NCI-H2081 (cell line): ENCODE measurements at regions not wholly inside any gene's neighbourhood (a gene's known extent, or its start where the extent isn't known, plus 50 kb on each side); places are given as distances from the start of the nearest gene placed in this dataset.
"Not testable (repeated sequence)": the region's sequence is repeated elsewhere in the genome, so short reads cannot be mapped to it uniquely, and the experiment has no call there.

Experiments
- DNase-seq, 2 experiments: peaks; one replicate each; lab custom pipeline; 2025; lab: John Stamatoyannopoulos, UW

DNA sequence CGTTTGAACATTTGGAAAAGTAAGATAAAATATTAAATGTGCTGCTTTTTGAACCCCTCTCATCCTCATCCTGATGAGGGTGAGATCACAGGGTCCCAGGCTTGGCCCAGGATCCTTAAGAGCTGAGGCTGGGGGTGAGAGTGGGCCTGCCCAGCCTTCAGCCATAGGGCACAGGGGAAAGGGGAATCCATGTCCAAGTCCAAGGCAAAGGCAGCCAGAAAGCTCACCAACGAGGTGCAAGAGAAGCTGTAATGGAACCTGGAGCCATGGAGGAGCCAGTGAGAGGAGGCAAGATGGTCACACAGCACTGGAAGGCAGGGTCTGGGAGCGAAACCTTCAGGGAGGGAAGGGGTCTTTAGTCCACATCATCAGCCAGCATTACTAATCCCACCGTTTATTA, 191.9 kb downstream of the RRAGC start:
- no peak for DNase-seq

DNA sequence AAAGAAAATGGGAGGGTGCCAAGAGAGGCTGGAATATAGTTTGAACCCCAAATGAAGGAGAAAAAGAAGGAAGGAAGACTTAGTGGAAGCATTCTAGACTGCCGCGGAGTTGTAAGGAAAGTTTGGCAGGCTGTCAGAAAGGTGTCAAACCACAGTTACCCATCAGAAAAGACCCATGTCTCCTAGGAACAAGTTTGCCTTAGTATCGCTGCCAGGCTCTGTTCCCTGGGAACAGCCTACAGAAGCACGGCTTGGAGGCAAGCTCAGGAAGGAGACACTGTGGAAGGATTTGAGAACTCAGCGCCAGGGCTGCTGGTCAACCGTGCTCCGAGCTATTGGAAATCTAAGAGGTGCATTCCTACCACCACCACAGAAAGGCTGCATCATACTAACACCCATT, 197.4 kb downstream of the RRAGC start:
- no peak for DNase-seq

GRCh38 chr1:38658883-38659282, 200.7 kb downstream of the RRAGC start:
- no peak for DNase-seq

- no peak for DNase-seq
Measured at GRCh38 chr1:38657873-38658272, 201.7 kb downstream of the RRAGC start.

DNA sequence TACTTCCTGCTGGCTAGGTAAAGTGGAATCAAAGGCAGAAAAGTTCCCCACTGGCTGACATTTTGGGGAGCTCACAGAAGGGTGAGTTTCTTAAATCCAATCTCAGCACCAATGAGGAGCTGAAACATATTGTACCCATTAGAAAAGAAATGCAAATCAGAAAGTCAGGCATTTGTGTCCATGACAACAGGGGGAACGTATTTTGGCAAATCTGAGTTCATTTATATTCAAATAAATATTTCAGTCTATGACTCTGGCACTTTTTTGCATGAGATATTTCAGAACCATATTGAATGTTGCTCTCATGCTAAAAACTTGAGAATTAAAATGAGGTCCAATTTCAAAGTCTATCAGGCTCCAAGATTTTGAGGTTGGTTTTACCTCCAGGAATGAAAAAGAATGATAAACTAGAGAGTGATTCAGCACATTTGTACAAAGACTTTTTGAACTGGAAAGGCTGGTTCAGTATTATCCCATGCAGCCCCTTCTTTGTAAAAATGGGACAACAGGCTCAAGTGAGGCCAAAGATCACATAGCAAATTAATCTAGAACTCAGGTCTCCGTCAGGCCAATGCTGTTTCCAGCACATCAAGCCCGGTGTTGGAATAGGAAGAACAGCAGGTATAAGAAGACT, 202.2 kb downstream of the RRAGC start:
- DNase-seq: no peak

GRCh38 chr1:38656726-38657125, 202.8 kb downstream of the RRAGC start:
- no peak for DNase-seq

DNA sequence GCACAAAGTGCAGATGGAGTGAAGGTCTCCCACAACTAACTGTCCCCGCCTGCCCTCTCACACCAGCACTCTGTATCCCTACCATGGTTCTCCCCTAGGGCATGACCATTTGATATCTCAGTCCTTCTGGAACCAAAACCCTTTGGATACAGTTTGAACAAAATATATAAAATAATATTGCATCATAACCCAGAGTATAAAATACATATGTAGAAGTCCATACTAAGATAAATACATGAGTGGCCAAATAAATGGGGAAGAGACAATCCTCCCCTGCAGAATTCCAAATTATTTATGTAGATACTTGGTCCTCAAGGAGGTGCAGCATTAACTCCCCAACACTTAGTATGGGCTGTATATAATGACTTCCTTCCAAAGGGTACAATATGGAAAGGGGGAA, 207.4 kb downstream of the RRAGC start:
- DNase-seq: no peak

DNA sequence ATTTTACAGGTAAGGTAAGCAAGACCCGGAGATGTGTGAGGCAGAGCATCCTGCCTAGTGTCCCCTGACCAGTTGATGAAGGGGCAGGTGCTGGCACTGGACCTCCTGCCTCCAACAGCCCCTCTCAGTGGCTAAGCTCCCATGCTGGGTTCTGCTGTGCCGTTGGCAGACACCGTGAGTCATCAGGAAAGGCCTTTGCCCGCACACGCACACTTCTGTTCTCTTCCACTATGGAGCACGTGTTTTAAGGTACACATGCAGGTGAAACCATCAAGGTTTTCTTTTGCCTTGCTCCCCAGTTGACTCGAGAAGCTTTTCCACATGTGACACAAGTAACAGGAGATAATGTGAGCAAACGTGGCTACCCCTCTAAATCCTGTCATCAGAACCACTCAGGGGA, 207.9 kb downstream of the RRAGC start:
- no peak for DNase-seq

GRCh38 chr1:38648417-38648816, 211.2 kb downstream of the RRAGC start:
- no peak for DNase-seq

GRCh38 chr1:38647341-38647740, 212.2 kb downstream of the RRAGC start:
- not testable (repeated sequence) for DNase-seq

DNA sequence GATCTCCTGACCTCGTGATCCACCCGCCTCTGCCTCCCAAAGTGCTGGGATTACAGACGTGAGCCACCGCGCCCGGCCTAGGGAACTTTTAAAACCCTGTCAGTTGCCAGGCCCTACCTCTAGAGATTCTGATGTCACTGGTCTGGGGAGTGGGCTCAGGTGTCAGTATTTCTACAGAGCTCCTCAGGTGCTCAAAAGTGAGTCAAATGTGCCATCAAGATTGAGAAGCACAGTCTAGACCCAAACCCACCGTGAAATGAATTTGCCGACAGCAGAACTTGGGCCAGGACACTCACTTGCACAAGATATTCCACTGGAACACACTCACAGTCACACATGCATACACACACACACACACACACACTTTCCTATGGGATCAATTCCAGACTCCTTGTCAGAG, 215.5 kb downstream of the RRAGC start:
- DNase-seq: no peak

GRCh38 chr1:38641661-38642060, 217.9 kb downstream of the RRAGC start:
- DNase-seq: no peak

DNA sequence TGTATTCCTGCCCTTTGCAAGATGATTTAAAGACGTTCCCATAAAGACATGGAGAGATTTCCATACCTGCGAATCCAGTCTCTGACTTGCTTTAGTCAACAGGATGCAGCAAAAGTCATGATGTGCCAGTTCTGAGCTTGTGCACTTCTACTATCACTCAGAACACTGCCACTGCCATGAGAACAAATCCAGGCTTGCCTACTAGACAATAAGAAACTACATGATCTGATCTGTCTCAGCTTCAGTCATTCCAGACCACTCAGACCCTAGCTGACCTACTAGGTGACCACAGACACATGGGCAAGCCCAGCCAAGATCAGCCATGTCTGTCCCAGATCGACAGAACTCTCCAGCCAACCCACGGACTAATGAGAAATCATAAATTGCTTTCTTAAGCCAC, 219.2 kb downstream of the RRAGC start:
- DNase-seq: no peak

DNA sequence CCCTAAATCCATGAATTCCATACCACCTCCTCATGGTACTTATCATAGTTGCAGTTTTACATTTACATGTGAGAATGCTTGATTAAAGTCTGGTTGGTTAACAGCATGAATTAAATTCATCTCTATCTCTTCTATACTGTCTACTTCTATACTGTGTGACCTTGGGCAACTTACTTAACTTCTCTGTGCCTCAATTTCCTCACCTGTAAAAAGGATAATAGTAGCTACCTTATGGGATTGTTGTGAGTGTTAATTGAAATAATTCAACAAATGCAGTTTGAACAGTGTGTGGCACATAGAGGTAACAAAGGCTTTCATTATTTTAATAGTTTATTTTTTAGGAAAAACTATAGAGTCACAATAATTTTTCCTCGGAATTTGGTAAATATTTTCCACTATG, 231.3 kb downstream of the RRAGC start:
- no peak for DNase-seq

GRCh38 chr1:38625939-38626338, 233.6 kb downstream of the RRAGC start:
- no peak for DNase-seq

DNA sequence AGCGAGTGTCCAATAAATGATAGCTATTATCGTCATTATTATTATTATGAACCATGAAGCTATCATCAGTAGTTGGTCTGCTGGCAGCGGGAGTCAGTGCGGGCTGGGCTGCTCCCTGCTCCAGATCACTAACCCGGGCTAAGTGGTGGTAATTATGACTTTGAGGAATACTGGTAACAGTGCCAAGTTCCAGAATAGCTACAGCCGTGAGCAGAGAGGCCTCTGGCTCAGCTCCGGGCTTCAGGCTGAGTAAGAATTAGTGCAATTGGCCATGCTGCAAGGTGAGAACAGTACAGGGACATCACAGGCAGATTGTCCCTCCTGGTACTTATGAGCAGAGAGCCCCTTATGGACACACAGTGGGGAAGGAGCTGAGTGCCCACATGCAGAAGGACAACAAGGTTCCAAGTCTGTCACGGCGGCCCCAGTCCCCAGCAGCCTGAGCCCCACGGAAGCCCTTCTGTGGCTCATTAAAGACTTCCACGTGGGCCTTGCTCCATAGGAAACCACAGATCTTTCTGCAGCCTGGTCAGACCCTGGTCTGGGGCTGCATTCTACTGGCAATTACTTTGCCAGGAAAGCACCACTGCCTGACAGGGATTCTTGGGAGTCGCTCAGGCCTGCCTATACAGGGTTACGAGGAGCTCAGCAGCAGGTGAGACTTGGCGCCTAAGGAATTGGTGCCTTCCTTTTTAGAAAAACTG, 235.1 kb downstream of the RRAGC start:
- peak; percentile 8 to 46 for DNase-seq

DNA sequence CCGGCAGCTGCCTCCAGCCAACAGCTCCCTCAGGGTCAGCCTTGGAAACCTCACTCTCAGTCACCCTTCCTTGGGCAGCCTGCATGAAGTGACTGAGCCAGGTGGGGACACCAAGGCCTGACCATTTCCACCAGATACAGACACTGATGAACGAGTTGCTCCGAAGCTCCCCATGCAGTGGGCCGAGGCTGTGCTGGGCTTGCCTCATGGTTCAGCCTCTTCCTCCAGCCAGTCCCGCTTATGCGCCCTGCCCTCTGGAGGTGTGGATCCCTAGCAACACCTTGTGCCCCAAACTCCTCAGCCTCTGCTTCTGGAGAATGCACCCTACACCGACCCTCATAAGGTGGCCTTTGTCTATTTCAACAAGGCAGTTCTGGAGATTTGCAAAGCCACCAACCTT, 236.0 kb downstream of the RRAGC start:
- DNase-seq: no peak

GRCh38 chr1:38622197-38622596, 237.4 kb downstream of the RRAGC start:
- DNase-seq: no peak

DNA sequence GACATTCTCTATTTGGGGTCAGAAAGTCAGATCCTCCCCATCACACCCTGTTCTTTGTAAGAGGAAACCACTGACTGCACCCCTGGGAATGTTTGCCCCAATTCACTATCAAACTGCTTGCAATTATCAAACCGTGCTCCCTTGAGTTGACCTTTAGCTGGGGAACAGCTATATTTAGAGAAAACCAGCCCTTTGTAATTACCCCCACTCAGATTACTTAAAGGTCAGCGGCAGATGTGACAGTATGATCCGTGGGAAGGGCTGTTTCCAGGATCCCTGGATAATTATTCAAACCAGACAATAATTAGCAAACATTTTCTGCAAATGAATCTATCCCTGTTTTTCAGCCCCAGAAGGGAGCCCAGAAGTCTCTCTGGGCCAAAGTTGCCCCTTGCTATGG, 242.7 kb downstream of the RRAGC start:
- DNase-seq: no peak

DNA sequence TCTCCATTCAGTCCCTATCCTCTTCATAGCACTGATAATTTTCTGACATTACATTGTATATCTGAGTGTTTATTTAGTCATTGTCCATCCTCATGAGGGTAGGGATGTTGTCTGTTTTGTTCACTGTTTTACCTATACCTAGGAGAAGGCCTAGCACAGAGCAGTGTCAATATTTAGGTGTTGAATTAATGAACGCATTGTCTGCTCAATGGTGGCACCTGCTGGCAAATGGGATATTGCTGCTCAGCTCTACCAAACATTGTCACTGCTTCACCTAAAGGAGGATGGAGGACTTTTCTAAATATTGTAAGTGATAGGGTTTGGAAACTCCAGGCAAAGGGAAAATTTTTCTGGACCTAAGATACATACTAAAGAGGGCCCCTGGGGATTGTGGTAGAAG, 243.9 kb downstream of the RRAGC start:
- no peak for DNase-seq

DNA sequence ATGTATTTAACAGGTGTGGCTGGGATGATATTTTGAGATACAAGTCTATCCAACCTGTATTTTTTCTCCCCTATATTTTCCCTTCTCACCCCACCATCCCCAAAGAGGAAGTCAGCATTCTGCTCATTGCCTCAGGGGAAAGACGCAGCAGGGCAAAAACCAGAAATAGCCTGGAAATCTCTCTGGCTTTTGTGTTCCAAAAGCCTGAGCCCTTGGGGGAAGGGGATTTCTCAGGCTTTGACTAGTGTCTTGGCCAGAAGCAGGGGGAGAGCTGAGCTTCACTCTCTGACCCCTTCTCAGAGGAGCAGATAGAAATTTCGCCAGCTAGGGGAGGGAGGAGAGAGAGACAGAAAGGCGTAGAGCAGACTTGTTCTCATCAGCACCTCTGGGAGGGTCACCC, 244.7 kb downstream of the RRAGC start:
- DNase-seq: no peak

DNA sequence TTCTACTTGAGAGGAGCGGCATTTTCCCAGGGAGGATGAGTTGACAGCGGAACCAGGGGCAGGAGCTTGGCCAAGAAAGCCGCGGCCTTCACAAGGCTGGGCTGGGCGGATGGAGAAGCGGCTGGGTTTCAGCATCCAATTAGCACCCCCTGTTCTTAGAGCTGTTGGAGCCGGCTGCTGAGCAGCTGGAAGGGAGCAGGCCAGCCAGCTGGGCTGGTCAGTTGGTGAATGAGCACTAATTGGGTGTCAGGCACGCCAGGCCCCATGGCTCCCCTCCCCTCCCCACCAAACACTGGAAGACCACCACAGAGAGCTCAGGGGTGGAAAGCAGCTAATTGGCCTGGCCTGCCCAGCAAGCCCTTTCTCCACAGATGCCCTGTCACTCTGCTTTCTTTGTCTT, 245.6 kb downstream of the RRAGC start:
- no peak for DNase-seq

DNA sequence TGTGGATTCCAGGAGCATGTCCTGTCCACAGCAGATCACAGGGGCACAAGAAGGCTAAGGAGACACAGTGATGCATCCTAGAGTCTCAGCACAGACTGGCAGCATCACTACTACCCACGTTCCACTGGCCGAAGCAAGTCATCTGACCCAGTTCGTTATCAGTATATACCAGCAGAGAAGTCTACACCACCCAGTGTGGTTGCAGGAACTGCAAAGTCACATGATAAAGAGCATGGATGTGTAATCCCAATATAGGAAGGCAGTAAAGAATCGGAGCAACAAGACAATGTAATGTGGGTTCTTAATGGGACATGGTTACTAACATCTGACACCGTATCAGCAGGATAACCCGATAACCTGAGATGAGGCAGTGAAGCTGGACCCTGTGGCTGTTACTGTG, 246.6 kb downstream of the RRAGC start:
- DNase-seq: no peak

DNA sequence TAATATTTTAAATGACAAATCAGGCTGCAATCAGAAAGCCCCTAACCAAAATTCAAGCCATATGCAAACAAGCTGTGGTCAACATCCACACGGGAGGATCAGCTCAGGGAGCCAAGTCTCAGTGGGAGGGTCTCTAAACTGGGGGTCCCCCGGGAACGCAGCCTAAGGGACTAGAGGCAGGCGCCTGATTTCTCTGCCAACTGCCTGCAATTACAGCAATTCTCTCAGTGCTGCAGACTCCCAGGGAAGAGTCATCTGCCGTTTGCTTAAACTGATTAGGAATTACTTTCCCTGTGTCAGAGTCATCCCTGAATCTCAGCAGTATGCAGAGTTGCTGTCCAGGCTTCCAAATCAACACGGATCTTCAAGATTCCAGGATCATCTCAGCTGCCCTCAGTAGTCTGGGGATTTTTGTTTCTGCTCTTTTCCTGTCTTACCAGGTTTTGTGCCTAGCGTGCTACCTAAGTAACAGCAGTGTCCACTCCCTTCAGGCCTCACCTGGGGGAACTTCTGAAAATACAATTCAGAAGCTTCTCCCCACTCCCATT, 247.8 kb downstream of the RRAGC start:
- no peak for DNase-seq
